ENCODE measurements at regions not wholly inside any gene's neighbourhood (a gene's known extent, or its start where the extent isn't known, plus 50 kb on each side); places are given as distances from the start of the nearest gene placed in this dataset.

- TF ChIP-seq, protein P1, sequence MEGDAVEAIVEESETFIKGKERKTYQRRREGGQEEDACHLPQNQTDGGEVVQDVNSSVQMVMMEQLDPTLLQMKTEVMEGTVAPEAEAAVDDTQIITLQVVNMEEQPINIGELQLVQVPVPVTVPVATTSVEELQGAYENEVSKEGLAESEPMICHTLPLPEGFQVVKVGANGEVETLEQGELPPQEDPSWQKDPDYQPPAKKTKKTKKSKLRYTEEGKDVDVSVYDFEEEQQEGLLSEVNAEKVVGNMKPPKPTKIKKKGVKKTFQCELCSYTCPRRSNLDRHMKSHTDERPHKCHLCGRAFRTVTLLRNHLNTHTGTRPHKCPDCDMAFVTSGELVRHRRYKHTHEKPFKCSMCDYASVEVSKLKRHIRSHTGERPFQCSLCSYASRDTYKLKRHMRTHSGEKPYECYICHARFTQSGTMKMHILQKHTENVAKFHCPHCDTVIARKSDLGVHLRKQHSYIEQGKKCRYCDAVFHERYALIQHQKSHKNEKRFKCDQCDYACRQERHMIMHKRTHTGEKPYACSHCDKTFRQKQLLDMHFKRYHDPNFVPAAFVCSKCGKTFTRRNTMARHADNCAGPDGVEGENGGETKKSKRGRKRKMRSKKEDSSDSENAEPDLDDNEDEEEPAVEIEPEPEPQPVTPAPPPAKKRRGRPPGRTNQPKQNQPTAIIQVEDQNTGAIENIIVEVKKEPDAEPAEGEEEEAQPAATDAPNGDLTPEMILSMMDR (conservative IDR thresholded peaks at IDR 0.05; ENCODE audit: control insufficient read depth, insufficient read depth, low read depth, low read length), result no peak
- H3K4me3 ChIP-seq (ENCODE audit: control insufficient read depth, low read depth, low read length), result no peak overlapping the region
- no peak for DNase-seq (ENCODE audit: low read depth)
These were observed 416.1 kb downstream of the ZNF521 start for GRCh38 chr18:24935896-24936295.

DNA sequence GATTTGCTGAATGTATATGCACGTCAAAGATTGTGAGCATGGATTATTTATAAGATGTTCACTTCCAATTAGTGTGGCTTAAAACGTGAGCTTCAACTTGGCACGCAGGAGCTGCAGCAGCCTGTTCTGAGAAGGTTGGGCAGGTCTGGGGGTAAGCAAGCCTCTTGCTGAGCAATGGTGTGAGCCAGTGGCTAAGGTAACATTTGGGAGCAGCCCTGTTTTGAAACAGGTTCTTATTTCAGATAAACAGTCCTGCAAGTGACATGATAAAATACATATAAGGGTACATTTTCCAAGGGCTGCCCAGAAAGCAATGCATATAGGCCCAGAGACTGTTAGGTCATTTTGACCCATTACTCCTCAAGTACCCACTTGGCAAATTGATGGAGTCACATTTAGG, 415.3 kb downstream of the ZNF521 start:
- no peak overlapping the region for H3K4me3 ChIP-seq (ENCODE audit: control insufficient read depth, low read depth, low read length)
- TF ChIP-seq, protein P1 (conservative IDR thresholded peaks at IDR 0.05; ENCODE audit: control insufficient read depth, insufficient read depth, low read depth, low read length), result no peak
- no peak for DNase-seq (ENCODE audit: low read depth)

DNA sequence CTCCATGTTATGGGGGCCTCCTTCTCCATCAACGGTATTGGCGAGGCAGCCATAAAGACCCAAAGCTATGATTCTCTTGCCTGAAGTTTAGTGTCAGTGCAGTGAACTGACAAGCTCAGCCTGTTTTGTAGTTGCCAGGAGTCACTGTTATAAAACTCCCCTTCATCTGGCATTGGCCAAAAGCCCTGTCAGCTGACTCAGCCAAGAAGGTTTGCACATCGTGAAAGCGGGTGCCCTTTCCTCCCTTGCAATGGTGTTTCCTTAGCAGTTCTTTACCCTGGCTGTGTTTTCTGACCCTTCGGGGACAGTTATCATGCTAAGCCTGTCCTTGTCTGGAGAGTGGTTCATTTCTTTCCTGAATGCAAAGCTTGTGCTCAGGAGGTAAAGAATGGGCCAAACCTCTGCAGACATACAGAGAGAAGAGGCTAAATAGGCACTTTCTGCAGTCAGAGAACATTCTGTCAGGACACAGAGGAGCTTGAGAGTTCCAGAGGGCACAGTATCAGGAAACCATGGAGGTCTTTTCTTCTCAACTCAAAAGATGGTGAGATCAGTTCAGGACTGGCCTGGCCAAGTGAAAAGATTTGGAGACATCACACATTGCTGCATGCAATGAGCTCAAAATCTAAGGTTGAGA, 414.2 kb downstream of the ZNF521 start:
- H3K4me3 ChIP-seq (ENCODE audit: control insufficient read depth, low read depth, low read length), result no peak overlapping the region
- DNase-seq (ENCODE audit: low read depth), result no peak
- TF ChIP-seq, protein P1 (conservative IDR thresholded peaks at IDR 0.05; ENCODE audit: control insufficient read depth, insufficient read depth, low read depth, low read length), result no peak

GRCh38 chr18:24940416-24940815, 411.6 kb downstream of the ZNF521 start:
- no peak overlapping the region for H3K4me3 ChIP-seq (ENCODE audit: control insufficient read depth, low read depth, low read length)
- no peak for DNase-seq (ENCODE audit: low read depth)
- TF ChIP-seq, protein P1 (conservative IDR thresholded peaks at IDR 0.05; ENCODE audit: control insufficient read depth, insufficient read depth, low read depth, low read length), result no peak

- no peak overlapping the region for H3K4me3 ChIP-seq (ENCODE audit: control insufficient read depth, low read depth, low read length)
- no peak for DNase-seq (ENCODE audit: low read depth)
- TF ChIP-seq, protein P1 (conservative IDR thresholded peaks at IDR 0.05; ENCODE audit: control insufficient read depth, insufficient read depth, low read depth, low read length), result no peak
These were observed 410.6 kb downstream of the ZNF521 start for GRCh38 chr18:24941174-24941951.

GRCh38 chr18:24942144-24942543, 409.8 kb downstream of the ZNF521 start:
- TF ChIP-seq, protein P1 (conservative IDR thresholded peaks at IDR 0.05; ENCODE audit: control insufficient read depth, insufficient read depth, low read depth, low read length), result no peak
- no peak for DNase-seq (ENCODE audit: low read depth)
- no peak overlapping the region for H3K4me3 ChIP-seq (ENCODE audit: control insufficient read depth, low read depth, low read length)

All from fibroblast of mammary gland (primary cell).